Daoy (cell line): ENCODE measurements at regions not wholly inside any gene's neighbourhood (a gene's known extent, or its start where the extent isn't known, plus 50 kb on each side); places are given as distances from the start of the nearest gene placed in this dataset.

ENCODE experiments used
- DNase-seq: peaks from one replicate; pipeline ENCODE4 v3.0.0-alpha.2; 2015; ENCODE audit warnings: low read depth

DNA sequence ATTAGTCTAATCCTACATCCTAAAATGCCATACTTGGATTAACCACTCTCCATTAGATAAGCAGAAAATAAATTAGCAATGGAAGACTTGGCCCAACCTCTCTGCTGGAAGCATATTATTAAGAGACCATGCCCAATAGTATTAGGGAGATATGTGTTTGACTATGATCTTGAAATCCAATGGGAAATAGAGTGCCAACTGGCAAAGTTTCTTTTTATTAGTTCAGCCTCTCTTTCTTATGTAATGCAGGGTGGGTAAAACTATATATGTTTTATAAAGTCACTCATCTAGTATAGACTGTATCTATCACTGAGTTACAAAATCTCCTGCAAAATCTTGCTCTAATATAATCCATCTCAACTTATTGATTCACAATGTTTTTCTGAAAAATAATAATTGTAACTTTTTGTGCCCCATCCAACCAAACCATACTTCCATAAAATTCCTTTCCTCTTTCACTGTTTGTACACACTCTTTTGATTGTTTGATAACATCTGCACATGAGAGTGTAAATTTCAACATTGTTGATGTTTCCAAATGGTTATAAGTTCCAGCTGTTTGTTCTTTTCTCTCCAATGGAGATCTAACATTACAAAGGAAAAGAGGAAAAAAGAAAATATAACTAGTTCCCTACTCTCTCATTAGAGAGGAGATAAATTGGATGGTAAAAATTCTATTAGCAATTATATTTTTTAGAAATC lies 408.1 kb upstream of the ADGRL2 start:
- no peak for DNase-seq

DNA sequence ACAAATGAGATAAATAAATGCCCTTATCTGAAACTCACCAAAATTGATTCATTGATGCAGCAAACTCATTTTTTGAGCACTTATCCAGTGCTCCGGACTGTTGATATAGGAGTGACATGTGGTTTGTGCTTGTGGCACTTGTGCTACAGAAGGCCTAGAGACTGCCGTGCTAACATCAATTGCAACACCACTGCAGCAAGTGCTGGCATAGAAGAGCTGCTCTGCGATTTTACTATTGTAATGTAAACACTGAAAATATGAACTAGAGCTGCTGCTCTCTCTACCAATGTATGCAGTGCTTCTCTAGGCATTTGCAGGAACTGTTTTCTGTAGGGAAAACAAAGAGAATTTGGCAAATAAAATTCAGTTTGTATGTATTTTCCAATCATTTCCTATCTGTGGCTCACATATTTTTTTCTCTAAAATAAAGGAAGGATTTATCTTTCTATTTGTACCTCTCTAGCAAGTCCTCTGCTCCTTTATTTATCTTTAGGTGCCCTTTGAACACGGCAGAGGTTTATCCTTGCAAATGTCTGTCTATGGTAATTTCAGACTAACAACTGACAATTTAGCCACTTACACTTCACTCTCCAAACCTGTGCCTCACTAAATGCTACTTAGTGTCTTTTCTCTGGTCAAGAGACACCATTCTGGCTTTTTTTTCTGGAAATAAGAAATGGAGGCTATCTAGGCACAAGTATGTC lies 409.5 kb upstream of the ADGRL2 start:
- DNase-seq, result no peak

DNA sequence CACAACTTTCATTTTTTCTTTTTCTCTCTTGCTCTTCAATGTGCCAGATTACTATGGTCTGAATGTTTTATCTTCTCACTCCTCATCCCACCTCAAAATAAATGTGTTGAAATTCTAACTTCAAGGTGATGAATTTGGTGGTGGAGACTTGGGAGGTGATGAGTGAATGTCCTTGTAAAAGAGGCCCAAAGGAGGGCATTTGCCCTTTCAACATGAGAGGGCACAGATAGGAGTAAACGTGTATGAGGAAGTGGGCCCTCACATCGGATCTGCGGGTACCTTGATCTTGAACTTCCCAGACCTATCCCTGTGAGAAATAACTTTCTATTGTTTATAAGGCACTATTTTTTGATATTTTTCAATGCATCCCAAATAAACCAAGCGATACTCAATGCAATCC lies 412.3 kb upstream of the ADGRL2 start:
- DNase-seq, result no peak

DNA sequence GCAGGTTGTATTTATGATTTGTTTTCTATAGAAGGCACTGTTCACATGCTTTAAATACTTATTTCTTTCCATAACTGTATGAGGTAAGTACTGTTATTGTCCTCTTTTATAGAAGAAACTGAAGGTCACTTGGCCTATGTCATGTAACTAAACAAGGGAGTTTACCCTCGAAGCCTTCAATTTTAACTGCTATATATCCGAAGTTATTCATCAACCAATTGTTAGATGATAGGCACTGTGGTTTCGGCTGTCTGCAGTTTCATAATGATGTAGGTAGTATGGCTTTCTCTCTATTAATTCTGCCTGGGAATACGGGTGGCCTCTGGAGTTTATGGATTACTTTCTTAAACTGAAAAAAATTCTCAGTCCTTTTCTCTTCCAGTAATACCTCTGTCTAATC lies 413.3 kb upstream of the ADGRL2 start:
- no peak for DNase-seq

DNA sequence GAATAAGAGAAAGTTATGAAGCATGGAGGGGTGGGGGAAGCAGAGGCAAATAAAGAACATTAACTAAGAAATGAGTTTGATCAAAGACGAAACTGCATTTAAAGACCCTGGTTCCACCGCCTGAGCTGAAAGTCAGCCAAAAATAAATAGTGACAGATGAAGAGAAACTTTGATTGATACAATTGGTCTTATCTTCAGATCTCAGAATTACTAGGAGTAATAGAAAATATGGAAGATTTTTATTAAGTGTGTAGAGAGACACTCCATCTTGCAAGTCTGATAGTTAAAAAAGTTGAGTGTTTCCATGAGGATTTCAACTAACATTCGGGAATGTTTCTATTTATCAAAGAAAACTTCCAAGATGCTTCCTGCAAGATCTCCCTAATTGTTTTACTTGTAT lies 418.2 kb upstream of the ADGRL2 start:
- no peak for DNase-seq

DNA sequence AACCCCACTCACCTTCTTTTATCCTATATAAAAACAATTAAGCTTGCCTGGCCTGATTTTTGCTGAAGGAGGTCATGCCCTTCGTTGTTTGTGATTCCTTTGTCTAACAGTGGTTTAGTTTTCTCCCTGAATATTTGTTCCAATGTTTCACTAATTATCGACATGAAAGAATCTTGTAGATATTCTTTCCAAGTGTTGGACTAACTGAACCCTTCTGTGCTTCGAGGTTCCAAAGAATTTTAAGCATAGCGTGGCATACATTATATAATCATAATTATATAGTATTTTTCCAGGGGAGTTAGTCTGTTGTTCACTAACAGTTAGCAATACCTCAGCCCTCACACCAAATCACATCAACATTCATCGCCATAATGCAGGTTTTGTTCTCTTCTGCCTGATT lies 418.9 kb upstream of the ADGRL2 start:
- no peak for DNase-seq

DNA sequence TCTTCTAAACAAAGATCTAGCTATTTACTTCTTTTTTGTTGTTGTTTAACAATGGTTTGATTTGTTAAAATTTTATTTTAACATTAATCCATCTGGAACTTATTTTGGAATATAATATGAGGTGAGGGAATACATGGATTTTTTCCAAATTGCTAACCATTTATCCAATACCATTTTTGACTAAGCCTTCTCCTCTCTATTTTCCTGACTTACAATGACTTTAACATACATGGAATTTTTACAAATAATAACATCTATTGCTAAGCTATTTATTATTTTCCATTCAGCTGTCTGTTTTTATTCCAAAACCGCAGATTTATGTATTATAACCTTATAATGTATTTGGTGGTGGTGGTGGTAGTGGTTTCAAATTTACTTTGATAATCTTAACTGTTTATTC lies 420.3 kb upstream of the ADGRL2 start:
- DNase-seq, result no peak

DNA sequence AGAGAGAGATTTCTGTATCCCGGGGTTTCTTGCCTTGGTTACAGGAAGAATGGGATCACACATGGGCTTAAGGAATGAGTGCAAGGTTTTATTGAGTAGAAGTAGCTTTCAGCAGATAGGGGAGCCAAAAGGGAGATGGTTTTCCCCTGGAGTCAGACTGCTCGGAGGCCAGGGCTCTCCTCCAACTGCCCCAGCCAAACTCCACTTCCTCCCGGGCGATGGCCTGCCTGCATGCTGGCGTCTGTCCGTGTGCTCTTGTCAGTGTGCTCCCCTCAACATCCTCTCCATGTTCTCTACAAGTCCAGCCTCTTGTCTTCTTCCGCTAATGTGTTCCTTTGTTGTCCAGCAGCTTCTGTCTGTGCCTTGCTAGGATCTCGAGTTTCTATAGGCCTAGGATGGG lies 421.3 kb upstream of the ADGRL2 start:
- peak; percentile 10 for DNase-seq

DNA sequence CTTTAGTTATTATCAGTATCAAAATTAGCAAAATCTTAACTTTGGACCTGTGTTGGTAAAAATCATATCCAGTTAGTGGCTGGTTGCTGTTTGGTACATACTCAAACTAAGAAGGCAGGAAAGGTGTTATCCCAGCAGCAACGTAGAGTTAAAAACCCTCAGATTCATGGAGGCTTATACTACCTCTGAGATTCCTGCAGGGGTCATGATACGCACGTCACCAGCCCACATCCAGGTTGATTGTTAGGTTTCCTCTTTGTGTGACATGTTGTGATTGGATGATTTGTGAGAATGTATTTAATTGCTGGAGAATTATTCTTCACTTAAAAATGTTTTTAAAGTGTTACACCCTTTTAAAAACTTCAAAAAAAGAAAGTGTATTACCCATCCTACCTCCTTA lies 423.3 kb upstream of the ADGRL2 start:
- DNase-seq, result peak; percentile 27

DNA sequence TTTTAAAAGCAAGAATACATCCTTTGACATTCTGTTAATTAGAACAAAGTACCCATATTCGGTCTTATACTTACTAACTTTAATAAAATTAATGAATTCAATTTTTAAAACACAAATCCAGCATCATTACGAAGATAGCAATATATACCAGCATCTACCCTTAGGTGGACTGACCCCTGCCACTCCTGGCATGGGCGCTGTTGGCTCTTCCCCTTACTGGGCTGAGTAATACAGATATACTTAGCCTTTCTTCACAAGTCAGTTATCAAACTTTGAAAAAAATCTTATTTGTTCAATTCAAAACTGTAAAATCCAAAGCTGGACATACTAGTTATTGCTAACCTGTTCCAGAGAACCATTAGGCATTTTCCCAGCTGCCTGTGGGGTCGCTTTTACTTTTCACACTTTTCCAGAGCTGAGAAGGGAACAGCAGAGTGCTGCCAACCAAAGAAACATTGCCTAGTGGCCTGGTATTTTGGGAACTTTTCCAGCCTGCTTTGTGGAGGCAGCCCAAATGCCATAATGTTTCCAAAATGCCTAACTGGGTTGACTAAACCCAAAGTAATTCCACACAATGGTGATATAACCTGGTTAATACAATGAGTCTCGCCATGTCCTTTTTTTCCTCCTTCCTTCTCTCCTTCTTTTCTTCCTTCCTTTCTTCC lies 424.7 kb upstream of the ADGRL2 start:
- DNase-seq, result no peak

DNA sequence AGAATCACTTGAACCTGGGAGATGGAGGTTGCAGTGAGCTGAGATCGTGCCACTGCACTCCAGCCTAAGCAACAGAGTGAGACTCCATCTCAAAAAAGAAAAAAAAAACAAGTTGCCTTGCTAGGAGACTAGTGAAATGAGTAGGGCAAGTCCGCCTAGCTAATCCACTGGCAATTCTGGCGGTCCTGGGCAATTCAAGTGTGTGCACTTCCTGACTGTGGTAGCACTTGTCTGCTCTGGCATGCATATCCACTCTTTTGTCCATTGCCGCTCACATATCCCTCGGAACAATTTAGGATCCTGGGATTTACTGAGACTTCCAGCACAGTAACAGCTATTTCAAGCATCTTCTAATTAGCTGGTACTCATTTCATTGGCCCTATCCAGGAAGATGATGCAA lies 426.3 kb upstream of the ADGRL2 start:
- no peak for DNase-seq

DNA sequence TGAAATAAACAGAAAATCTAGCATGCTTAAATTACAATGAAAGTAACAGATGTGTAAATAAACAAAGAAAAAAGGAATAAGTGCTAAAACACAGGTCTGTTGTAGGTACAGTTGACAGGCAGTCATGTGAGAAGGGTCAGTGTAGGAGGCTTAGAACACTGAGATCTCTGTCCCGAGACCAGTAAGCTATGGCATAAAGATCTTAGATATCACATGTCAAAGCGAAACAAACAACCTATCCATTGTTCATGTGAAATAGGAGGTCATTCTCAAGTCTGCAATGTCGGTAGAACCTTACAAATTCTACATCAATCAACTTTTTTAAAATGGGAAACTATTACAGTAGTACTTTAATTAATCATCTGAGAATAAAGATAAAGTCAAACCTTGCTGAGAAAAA lies 428.9 kb upstream of the ADGRL2 start:
- no peak for DNase-seq

DNA sequence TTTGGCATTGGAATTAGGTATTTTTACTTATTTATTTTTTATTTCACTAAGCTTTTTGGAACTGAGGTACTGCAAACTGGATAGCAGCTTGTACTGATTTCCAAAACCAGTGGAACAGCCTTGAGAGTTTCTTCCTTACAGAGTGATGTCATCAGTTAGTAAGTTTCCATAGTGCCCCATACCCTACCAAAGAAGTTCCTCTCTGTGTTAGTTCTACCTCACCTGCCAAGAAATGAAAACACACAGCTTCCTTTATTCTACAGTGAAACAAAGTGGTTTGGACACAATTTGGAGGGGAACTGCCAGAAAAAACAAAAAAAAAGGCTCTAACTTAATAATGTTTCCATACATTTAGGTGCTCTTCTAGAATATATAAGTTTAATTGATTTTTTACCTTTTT lies 430.9 kb upstream of the ADGRL2 start:
- DNase-seq, result no peak

DNA sequence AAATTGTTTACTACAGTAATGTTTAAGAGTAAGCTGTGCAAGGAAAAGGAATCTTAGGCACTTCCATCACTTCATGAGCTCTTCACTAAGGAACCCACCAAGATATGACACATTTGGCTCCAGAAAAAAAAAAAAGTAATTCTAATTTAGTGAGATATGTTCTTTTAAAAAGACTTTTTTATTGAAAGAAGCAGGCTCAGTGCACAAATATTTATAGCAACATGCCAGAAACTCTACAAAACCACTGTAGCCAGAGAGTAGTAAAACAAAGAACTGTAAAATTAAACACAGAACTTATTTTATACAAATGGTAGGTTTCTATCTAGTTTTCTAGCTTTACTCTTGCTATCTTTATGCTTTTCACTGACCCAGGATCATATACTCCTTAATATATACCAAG lies 434.6 kb upstream of the ADGRL2 start:
- no peak for DNase-seq

DNA sequence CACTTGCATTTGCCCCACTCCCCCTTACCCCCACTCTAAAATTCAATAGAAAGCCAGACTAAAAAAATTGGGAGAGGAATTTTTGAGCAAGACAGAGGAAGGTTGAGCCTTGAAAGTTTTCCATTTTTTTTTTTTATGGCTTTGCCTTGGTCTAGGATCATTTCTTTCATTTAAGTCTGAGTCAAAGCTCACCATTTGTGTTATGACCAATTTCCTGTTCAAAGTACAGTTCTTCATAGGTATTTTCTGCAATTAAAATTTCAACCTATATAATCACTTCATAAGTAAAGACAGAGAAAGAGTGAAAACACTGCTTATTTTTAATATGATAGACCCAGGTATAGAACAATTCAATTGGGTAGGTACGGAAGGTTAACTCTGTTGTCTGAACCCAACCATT lies 436.6 kb upstream of the ADGRL2 start:
- no peak for DNase-seq

DNA sequence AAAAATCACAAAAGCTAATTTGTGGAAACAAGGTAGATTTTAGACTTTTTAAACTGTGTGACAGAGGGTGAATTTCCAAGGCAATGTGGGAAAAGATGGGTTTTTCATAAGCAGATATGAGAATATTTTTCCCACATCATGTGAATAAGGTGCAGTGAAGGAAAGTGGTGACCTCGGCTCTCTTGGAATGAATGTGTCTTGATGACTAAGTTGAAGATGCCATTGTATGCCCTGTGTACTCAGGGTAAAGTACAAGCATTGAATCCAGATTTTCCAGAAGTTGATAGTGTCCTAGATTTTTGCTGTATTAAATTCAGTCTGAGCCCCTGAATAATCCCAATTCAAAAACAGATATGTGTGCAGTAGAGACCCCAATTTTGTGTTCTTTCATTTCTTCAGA lies 442.6 kb upstream of the ADGRL2 start:
- no peak for DNase-seq

DNA sequence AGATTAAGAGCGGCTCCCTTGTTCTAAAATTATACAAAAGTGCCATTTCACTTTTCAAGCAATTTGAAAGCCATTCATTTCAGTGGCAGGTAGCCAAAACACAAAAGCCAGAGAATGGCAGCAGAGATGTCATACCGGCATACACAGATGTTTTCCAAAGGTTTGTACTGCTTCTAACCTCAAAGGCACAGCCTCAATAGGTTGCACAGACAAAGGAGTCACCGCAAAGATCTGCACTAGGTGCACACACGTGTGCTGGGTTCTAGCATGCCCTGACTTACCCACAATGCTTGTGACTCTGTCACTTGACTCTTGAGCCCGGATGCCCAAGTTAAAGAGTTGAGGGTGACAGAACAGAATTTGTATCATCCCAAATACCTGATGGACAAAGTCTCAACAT lies 448.9 kb upstream of the ADGRL2 start:
- no peak for DNase-seq

DNA sequence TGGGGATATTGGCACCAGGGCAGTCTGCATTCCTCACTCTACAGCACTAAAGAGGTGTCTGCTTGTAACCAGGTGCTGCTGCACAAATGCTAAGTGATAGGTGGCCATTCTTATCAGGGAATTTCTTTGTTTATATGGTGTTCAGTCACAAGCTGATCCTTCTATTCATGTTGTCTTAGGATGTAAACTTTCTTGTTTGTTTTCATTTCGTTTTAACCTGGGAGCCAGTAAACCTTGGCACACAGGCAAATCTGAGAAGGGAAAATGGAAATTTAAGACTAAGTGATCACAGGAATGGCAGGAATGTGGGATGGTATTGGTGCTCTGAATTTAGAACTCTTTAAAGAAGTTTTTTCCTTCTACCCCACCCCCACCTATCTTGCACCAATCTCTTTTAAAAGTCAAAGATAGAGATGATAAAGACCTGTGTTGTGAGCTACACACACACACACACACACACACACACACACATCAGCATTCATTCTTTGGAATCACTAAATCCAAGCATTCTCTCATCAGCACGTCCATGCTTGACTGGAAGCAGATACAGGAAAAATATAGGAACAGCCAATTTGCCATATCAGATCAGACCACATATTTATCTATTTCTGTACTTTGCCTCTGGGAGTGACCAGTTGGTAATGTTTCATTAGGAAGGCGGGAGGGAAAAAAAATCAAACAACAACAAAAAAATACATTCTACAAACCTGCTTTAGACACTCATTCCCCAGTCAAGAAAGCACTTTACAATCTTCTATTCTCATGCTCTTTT lies 451.4 kb upstream of the ADGRL2 start:
- no peak for DNase-seq

DNA sequence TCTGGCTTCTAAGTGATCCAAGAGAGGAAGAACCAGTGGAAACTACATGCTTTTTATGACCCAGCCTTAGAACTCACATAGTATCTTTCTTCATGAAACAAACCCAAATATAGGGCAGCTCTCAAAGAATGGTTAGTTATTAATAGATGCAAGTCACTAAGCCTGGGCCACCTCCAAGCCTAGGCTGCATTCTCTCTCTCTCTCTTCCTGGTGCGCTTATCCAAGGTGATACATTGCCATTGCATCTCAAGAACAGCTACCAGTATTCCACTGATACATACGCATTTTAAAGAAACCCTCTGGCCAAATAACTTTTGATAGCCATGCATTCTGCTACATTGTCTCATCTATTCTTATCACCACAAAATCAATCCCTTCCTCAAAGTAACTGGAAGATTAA lies 455.6 kb upstream of the ADGRL2 start:
- no peak for DNase-seq

DNA sequence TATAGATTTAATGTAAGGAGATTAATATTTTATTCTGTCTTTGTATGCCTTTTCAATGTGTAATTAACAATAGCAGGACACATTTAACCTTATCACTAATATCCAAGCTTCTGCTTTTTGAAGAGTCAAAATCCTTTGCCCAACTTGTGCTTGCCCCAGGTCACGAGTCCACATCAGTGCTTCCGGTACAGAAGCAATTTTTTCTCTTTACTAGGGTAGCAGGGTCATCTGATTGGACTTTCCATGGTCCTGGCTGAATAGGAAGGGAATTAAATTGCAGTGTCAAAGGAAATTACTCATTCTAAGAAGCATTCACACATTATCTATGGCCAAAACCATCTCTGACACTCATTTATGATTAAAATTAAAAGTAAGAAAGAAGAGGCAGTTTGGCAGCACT lies 460.5 kb upstream of the ADGRL2 start:
- no peak for DNase-seq

DNA sequence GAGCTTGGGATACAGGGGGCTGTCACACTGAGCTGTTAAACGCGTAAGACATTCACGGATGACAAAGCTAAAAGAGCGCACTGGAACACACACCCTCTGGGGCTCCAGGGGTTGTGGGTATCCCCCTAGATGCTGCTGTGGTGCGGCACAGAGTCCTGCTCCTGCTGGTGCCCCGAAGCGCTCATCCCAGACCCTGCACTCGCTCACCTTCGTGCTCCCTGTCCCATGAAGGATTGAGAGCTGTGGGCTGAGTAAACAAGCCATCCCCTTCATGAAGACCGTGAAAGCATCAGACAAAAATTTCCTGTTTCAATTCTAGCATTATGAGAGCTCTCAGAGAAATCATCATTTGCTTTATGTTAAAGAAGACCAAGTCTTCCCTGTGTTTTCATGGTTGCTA lies 463.5 kb upstream of the ADGRL2 start:
- DNase-seq, result no peak

DNA sequence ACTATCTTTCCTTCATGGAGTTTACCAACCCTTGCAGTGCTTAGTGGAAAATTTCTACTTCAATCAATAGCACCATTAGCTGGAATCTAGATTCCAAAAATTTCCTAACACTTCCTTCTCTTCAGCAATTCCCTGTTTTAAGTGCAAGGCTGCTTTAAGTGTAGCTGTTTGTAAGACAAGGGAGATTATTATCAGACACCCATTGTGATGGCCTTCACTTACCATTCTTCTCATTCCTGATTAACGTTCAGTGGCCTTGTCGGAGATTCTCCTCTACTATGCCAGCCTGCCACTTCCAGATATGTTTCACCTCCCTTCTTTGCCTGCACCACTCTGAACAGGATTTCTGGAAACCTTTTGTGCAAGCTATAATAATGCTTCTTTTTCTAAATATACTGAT lies 464.9 kb upstream of the ADGRL2 start:
- no peak for DNase-seq

DNA sequence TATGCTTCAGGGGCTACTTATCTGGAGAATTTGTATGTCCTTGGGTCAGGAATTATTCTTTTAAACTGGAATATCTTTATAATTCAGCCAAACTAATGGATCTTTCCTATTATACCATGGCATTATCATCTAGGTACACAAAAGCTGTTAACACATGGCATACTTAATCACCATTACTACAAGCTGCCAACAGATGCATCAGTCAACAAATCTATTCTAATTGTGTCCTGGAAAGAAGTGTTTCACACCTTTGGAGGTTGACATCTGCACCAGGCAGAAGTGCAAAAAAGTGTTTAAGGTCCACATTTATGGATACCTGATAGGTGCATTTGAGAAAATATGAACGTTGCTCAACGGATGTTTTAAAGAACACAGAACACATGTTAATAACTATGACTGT lies 470.2 kb upstream of the ADGRL2 start:
- no peak for DNase-seq
